GM10266 (cell line): ENCODE measurements at regions not wholly inside any gene's neighbourhood (a gene's known extent, or its start where the extent isn't known, plus 50 kb on each side); places are given as distances from the start of the nearest gene placed in this dataset.

Experiments used
- DNase-seq: peaks from one replicate; pipeline ENCODE4 v3.0.0; 2012; ENCODE audit errors: extremely low spot score
- TF ChIP-seq, protein P1 (sequence below): IDR thresholded peaks from 2 replicates; pipeline ENCODE4 v1.5.1; 2012; ENCODE audit warnings: mild to moderate bottlenecking, low read depth; ENCODE audit not compliant: control insufficient read depth, insufficient read depth; ENCODE audit errors: missing control alignments

DNA sequence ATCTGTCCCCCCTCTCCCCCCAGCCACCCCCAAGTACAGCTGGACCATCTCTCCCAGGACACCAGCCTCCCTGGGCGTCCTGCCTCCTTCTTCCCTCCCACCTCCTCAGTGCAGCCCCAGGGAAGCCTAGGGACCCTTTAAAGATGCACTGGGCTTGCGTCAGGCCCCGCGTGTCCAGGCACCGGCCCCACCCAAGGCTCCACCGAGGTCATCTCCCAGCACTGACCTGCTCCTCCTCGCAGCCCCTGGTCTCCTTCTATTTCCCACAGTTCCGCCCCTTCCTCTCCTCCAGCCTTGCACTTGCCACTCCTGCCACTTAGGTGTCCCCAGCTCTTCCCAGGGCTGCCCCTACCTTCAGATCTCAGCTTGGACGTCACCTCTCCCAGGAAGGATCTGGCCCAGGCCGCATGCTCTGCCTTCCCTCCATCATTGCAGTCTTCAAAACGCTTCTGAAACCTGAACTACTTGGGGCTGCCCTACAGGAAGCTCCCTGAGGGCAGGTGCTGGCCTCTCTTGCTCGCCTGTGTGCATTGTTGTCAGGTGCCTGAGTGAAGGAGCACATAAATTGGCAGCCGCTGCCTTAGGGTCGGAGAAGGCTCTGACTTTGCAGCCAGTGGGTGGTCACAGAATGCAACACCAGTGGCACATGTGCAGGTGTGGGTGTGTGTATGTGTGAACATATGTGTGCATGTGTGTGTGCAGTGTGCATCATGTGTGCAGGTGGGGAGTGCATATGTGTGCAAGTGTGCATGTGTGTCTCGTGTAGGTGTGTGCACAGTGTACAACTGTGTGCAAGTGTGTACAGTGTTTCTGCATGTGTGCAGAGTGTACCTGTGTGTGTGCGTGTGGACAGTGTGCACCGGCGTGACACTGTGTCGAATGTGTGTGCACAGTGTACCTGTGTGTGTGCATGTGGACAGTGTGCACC, 152.9 kb downstream of the C9orf50 start:
- no peak for DNase-seq
- TF ChIP-seq, protein P1, sequence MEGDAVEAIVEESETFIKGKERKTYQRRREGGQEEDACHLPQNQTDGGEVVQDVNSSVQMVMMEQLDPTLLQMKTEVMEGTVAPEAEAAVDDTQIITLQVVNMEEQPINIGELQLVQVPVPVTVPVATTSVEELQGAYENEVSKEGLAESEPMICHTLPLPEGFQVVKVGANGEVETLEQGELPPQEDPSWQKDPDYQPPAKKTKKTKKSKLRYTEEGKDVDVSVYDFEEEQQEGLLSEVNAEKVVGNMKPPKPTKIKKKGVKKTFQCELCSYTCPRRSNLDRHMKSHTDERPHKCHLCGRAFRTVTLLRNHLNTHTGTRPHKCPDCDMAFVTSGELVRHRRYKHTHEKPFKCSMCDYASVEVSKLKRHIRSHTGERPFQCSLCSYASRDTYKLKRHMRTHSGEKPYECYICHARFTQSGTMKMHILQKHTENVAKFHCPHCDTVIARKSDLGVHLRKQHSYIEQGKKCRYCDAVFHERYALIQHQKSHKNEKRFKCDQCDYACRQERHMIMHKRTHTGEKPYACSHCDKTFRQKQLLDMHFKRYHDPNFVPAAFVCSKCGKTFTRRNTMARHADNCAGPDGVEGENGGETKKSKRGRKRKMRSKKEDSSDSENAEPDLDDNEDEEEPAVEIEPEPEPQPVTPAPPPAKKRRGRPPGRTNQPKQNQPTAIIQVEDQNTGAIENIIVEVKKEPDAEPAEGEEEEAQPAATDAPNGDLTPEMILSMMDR, result no peak

DNA sequence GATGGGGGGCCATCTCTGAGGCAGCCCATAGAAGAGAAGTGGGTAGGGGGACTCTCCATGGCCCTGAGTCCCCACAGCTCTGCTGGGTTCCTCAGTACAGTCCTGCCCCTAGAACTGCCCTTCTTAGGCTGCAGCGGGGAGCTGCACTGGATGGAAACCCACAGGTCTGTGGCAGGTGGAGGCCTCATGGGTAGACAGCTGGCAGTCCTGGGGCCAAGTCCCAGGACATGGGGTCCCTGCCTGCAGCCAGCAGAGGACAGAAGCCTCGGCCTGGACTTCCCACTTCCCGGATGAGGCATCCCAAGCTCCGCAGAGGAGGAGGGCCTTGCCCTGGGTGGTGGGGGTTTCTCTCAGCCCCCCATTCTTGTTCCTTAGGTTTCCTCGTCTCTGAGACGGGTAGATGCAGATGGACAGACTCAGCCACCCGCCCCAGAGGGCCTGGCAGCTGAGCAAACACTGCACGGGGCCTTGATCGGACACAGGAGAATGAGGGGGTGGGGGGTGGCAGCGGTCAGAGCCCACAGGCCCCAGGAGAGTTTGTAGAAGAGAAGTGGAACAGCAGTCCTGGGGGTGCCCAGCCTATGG, 153.8 kb downstream of the C9orf50 start:
- TF ChIP-seq, protein P1, result no peak
- DNase-seq, result no peak

DNA sequence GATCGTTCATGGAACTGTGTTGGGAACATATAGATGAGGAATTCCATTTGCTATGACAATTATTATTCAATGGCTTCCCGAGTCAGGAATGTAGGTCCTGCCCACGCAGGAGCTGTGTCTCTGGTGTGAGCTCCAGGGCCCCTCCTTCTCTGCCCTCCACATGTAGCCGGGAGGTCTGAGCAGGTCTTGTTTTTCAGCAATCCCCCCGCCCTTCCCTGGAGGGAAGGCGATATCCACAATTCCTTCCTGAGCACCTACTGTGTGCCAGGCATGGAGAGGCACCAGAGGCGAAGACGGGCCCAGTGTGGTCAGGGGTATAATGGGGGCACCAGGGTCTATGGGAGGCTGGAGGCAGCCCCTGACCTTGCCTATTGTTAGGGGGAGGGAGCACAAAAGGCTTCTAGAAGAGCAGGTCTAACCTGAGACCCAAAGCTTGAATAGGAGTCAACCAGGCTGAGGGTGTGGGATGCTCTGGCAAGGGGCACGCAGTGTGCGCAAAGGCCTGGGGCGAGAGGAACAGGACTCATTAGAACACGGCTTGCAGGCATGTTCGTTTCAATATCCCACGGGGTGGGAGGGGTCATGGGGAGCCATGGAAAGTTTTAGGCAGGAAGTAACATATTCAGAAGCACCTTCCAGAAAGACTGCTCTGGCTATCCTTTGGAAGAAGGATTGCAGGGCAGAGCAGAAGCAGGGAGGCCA, 154.9 kb downstream of the C9orf50 start:
- TF ChIP-seq, protein P1, result no peak
- no peak for DNase-seq

DNA sequence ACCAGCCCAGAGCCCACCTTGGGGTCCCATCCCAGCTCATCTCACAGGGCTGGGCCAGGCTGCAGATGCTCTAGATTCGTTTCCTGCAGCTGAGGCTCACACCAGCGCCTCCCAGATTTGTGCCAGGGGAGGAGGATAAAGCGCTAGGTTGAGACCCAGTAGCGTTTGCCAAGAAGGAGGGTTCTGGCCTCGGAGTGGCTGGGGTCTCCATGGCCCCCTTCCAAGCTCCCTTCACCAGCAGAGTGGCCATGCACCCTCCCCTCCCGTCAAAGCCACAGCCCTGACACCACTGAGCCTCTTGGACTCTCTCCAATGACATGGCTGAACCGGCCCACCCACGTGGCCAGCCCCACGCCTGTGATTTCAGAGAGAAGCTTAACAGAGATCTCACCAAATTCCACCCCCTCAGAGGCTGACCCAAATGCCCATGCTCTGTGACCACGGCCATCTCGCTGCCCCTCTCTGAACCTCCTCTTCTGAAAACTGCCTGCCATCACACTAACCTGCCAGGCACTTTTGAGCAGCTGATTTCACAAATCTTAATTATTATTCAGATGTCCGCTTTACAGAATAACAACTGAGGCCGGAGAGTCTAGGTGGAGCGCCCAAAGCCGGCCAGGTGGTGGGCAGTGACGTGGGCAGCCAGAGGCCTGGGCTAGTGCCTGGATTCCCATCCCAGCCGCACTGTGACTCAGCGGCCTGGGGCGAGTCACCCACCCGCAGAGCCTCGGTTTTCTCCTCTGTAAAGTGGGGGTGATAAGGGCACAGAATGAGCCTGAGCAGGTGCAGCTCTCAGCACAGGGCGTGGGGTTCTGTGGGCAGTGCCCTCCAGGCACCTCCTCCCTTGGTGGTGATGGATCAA, 155.7 kb downstream of the C9orf50 start:
- TF ChIP-seq, protein P1, result no peak
- no peak for DNase-seq

DNA sequence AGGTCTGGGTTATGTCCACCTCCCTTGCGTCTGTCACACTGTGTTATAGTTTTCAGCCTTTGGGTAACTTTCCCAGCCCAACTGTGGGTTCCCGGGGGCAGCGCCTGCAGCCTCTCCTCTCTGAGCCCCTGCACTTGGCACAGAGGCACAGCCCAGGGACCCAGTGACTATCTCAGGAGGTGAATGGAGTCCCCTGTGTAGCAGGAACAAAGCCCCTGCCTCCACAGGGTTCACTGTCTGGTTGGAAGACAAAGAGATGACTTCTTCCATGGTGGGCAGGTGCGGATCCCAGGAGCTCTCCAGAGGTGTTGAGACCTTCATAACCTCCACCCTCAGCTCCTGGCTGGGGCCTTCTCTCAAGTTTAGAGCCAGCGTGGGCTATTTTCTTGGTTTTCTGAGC, 156.9 kb downstream of the C9orf50 start:
- no peak for DNase-seq

DNA sequence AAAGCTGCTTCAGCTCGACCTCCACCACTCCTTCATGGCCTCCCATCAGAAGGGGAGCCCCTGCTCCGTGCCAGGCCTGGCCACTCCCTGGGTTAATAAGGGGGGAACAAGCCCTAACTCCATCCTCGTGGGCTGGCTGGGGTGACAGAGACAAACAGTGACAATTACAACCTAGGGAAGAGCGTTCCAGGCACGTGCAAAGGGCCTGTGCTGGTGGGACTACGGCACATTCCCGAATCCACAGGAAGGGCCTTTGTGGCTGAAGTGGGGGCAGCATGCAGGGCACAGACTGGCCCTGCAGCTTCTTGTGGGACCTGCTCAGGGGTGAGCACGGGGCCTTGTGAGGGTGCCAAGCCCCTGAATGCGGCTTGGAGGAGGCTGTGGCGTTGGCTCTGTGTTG, 157.4 kb downstream of the C9orf50 start:
- DNase-seq, result no peak
- TF ChIP-seq, protein P1, result no peak

More for the DNA sequence above, 156.9 kb downstream of the C9orf50 start:
- TF ChIP-seq, protein P1, result no peak
